GM12891 (cell line): ENCODE measurements at regions not wholly inside any gene's neighbourhood (a gene's known extent, or its start where the extent isn't known, plus 50 kb on each side); places are given as distances from the start of the nearest gene placed in this dataset.

Source experiments
- PAX5 ChIP-seq: IDR thresholded peaks from 2 replicates; pipeline ENCODE4 v1.6.1; 2011; ENCODE audit warnings: low read length, moderate library complexity, mild to moderate bottlenecking; ENCODE audit not compliant: insufficient read depth, severe bottlenecking
- POLR2A ChIP-seq: IDR thresholded peaks from 2 replicates; pipeline ENCODE4 v1.6.1; 2011; ENCODE audit warnings: low read depth, low read length, control low read depth
- POLR2AphosphoS5 ChIP-seq: IDR thresholded peaks from 2 replicates; pipeline ENCODE4 v1.6.1; 2011; ENCODE audit warnings: low read depth, low read length, control low read depth
- SPI1 ChIP-seq: IDR thresholded peaks from 2 replicates; pipeline ENCODE4 v1.6.1; 2011; ENCODE audit warnings: low read depth, low read length, control low read depth
- TAF1 ChIP-seq: IDR thresholded peaks from 2 replicates; pipeline ENCODE4 v1.6.1; 2011; ENCODE audit warnings: low read depth, low read length, control low read depth

DNA sequence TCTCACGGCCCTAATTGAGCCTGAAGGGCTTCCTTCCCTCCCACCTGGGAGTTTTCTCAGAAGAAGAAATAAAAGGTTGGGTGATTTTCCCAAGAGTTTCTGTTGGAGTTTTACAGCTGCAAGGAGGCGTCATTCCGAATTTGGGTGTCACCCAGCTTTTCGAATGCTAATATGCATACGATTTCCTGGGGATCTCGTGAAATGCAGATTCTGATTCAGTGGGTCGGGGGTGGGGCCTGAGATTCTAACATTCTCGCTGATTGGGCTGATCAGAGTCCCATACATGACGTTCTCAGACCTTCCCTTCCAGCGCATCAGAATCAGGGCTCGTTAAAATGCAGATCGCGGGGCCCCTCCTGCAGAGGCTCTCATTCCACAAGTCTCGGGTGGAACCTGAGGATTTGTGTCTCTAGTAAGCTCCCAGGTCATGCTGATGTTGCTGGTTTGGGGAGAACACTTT is 125.8 kb upstream of the STX18 start:
- TF ChIP-seq POLR2AphosphoS5 (no peak), POLR2A (no peak), TAF1 (no peak), PAX5 (no peak), SPI1 (no peak)
